NCI-H1092 treated with DMSO at 0.1 percent for 48 hours (cell line): ENCODE measurements at regions not wholly inside any gene's neighbourhood (a gene's known extent, or its start where the extent isn't known, plus 50 kb on each side); places are given as distances from the start of the nearest gene placed in this dataset.

Source experiments
- DNase-seq: peaks from one replicate; lab custom pipeline; 2025; lab: John Stamatoyannopoulos, UW

- DNase-seq, result no peak
Observed at GRCh38 chr1:239884796-239885195, 206.9 kb upstream of the FMN2 start.

DNA sequence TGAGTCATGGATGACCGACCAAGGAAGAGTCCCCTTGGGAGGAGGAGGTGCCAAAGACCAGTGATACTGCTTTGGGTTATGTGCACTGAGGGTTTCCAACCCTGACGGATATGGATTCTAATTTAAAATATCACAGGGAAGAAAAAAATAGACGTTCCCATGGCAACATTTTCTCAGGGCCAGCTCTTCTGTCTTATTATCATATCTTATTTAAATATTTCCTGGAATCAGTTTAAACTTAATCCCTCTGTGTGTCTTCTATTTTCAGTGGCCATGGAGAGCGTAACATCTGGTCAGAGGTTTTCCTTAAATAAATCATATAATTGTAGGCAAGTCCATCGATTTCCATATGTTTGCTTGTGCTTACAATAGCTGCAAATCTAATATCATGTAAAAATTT, 205.4 kb upstream of the FMN2 start:
- no peak for DNase-seq

DNA sequence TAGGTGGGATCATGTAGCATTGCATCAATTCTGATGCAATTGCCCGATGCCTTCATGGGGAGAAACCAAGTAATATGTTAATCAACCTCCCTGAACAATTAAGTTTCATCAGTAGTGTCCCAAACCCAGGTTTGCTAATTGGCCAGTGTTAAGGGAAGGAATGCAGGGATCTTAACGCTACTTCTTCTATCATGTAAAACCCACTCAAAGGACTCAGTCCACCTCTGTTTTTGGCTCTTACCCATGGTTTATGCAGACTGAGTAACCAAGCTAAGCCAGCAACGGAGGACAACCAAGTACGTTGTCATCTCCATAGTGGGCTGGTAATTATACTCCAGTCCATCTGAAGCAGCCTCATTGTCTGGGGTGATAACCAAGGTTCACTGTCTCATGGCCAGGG, 203.0 kb upstream of the FMN2 start:
- DNase-seq, result no peak

DNA sequence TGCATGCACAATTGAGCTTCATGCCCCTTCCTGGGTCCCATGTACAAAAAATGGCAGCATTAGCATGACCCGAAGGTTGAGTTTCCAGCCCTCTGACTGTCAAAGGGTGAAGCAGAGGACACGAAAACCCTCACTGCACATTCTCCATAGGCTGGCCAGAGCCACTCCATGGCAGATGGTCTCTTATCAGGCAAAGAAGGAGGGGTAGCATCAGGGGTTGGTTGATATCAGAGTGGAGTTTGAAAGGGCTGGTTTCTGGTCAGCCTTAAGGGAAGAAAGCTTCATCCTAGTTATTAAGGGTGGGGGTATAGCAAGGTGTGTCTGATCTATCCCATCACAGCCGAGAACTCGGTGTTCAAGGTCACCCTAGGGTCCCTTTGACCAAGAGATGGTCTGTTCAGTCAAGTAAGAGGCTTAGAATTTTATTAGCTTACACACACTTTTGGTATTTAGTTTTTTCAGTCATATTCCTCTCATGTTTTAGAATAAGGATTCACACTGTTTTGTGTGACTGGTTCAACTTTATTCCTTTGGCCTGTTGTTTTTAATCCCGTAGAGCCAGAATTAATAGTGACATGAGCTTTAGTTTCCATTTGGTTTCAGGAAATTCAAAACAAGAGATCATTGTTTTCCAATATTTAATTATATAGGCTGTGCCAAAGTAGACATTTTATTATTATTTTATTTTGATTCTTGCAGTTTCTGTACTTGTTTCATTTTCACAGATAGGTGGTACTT, 199.9 kb upstream of the FMN2 start:
- no peak for DNase-seq

DNA sequence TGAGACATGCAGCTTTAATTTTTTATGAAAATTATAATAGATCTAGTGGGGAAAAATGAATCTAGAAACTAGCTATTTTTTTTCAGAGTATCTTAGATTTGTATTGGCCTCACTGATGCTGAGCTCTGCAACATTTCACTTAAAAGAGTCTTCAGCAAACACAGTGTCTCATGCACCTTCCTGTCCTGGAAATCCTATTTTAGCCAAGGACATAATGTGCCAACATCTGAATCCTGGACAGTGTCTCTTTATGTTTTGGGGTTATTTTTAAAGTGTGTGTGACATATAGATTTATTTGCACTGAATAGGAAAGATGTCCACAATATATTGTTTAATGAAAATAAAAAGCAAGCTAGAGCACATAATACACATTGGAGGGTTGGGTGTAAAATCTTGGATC, 199.1 kb upstream of the FMN2 start:
- no peak for DNase-seq

DNA sequence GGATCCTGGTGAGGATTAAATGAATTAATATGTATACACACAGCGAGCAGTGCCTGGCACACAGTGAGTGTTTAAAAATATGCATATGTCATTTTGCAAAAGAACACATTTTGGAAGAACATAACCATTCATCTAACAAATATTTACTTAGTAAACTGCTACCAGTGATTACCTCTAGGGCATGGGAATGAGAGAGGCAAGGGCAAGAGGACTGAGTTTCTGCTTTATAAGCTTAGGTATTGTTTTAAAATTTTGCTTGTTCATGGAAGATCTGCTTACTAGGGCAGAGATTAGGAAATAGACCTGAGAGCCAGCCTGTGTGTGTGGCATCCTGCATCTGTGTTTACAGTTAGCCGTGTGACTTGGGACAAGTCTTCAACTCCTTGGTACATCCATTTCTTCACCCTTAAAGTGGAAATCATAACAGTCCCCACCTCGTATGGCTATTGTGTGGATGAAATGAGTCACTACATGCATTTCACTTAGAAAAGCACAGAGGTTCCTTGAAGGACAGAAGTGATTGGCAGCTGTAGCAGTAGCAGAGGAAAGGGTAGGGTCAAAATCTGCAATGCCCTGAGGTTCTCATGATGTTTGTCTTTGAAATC, 198.5 kb upstream of the FMN2 start:
- no peak for DNase-seq

- DNase-seq, result no peak
Observed at GRCh38 chr1:239896569-239896968, 195.1 kb upstream of the FMN2 start.

GRCh38 chr1:239896980-239897379, 194.7 kb upstream of the FMN2 start:
- no peak for DNase-seq

GRCh38 chr1:239897458-239897857, 194.2 kb upstream of the FMN2 start:
- DNase-seq, result no peak

- DNase-seq, result peak; percentile 72
Observed at GRCh38 chr1:239898062-239898730, 193.5 kb upstream of the FMN2 start.

- DNase-seq, result no peak
Observed at GRCh38 chr1:239899747-239900146, 191.9 kb upstream of the FMN2 start.

DNA sequence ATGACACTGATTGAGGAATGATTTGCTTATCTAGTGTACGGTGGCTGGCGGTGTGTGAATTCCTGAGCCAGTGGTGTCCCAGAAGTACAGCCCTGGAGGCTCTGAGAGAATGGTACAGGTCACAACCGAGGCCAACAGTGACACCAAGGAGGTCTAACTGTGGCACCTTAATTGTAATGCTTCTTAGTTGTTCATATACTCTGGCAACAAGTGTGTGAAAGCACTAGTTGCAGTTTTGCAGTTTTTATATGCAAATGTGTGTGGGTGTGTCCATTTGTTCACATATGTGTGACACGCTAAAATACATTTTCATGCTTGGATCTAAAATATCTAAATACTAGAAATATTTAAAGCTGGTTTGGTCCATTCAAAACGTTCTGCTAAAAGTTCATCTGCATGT, 185.3 kb upstream of the FMN2 start:
- DNase-seq, result no peak

DNA sequence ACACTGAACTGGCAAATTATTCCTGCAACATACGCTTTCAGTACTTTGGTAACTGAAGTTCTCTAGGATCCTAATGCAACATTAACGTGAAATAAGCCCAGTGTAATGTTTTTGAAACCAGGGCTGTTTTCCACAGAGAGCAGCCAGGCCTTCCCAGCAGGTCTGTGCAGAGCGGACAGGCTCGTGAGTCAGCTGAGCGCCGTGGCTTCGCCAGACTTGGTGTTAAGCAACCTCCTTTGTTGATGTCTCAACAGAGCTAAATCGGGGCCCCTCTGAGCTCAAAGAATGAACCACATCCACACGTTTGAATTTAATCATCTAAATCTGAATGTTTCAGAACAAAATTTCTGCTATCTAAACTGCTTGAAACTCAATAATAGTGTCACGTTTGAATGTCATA, 181.8 kb upstream of the FMN2 start:
- no peak for DNase-seq

GRCh38 chr1:239912471-239912870, 179.2 kb upstream of the FMN2 start:
- DNase-seq, result no peak

DNA sequence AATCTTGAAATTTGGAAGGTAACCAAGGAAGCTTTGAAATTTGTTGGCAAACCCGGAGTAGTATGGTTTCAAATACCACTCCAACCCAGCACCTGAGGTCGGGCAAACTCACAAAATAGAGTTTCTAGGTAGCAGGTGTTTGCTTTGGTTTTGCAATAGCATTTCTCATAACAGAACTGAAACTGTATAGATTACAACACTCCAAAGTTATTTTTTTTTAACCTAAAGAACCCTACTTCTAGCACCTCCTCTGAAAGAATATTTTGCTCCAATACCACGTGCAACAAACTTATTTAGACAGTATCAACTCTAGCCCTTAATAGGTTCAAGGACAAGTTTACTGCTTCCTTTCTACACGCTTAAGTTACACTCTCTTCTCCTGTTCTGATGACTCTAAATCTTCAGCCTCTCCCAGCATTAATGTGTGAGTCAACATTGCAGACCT, 178.5 kb upstream of the FMN2 start:
- no peak for DNase-seq

DNA sequence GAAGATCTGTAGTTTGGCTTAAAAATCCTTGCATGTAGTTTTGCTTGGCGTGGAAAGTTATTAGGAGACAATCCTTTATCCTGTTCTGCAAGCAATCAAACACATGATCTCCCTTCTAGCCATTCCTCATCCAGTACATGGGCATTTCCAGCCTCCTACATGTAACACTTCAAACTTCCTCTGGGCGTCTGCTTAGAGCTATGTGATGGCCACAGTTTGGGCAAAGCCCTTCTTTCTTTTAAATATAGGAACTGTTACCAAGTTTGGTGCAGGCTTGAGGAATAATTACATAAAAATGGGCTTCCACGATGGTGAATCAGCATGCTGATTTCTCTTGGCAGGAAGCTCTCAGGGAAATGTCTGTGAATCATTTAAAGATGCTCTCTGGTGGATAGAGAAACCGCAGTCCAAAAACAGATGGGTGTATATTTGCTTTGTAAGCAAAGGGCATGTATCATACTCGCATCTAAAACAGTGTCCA, 176.9 kb upstream of the FMN2 start:
- no peak for DNase-seq

GRCh38 chr1:239918634-239919033, 173.0 kb upstream of the FMN2 start:
- no peak for DNase-seq

DNA sequence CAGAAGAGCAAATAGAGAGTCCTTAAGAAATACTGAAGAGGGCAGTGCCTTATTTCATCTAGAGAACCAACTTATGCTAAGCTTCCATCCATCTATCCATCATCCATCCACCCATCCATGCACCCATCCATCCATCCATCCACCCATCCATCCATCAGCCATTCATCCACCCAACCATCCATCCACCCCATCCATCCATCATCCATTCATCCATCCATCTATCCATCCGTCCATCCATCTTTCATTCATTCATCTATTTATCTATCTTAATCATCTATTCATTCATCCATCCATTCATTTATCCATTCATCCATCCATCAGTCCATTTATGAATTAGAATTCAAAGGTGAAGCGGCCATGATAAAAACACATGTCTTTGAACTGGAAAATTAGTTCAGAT, 171.5 kb upstream of the FMN2 start:
- no peak for DNase-seq

DNA sequence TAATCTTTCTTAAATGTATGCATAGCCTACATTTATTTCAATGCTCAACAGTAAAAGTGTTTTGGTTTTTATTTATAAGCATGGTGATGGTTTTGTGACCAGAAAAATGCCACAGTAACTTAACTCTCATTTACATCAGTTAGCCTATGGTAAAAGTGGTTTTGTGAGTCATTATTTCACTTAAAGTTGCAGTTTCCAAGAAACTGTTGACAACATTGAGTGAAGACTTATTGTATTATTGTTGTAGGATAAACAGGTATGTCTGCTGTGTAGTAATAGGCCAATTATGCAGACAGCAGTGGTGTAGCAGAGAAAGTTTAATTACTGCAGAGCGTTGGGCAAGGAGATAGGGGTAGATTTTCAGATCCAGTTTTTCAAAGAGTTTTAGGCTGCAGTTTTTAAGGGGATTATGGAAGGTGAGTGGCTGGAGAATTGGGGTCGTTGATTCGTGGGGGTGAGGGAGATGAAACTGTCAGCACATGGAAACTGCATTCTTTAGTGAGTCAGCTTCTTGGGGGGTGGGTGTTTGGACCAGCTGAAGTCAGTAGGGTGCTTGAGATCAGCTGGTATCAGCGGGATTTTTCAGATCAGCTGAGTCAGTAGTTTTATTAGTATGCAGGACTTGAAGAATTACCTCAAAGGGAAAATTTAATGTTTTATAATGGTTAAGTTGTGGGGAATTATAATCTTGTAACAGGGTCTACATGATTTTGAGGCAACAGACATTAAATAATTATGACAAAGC, 168.7 kb upstream of the FMN2 start:
- DNase-seq, result no peak

- no peak for DNase-seq
Observed at GRCh38 chr1:239924741-239925350, 166.8 kb upstream of the FMN2 start.

- DNase-seq, result no peak
Observed at GRCh38 chr1:239926184-239926583, 165.5 kb upstream of the FMN2 start.

DNA sequence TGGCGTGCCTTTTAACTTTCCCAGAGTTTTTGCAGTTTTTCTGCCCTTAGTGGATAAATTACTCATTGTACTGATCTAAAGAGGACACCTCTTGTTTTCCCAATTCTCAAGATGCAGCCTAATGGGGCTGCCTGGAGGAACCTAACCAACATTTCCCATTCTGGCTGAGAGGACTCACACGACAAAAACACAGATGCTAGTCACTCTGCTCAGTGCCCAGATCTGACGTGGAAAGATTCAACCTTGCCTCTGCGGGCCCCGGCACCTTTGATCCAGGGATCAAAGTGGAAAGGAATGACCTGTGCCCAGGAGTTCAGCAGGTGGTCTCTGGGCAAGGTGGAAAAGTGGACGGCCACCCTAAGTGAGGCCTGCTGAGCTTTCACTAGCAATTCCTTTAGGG, 162.4 kb upstream of the FMN2 start:
- DNase-seq, result no peak
